ENCODE measurements at regions not wholly inside any gene's neighbourhood (a gene's known extent, or its start where the extent isn't known, plus 50 kb on each side); places are given as distances from the start of the nearest gene placed in this dataset.

- no peak for TF ChIP-seq CTCF (IDR thresholded peaks at IDR 0.05; ENCODE audit: low read depth, low read length, missing input control)
- no peak for TF ChIP-seq NR2F2 (IDR thresholded peaks at IDR 0.05)
- no peak for TF ChIP-seq GABPA (IDR thresholded peaks at IDR 0.05 in 1 of 2, conservative IDR thresholded peaks at IDR 0.05 in 1 of 2)
- TF ChIP-seq ZBTB33 (IDR thresholded peaks at IDR 0.05) = no peak
- TF ChIP-seq FOXA1 (IDR thresholded peaks at IDR 0.05) = no peak
- no peak for TF ChIP-seq REST (IDR thresholded peaks at IDR 0.05)
- no peak for TF ChIP-seq HNF4A (conservative IDR thresholded peaks at IDR 0.05)
These were observed 300.7 kb downstream of the ETNK1 start for GRCh38 chr12:22925623-22926022.

Measured in liver (tissue), 3 donors.